H1 (cell line): ENCODE measurements at regions not wholly inside any gene's neighbourhood (a gene's known extent, or its start where the extent isn't known, plus 50 kb on each side); places are given as distances from the start of the nearest gene placed in this dataset.

ENCODE experiments used
- CTCF ChIA-PET: fragments of 300-600 bp; sonication (Branson Sonifier 250); formaldehyde crosslinking; loops from one replicate; lab custom pipeline; 2021; ENCODE audit not compliant: partially characterized antibody; lab: Charles Lee
- POLR2A ChIA-PET: fragments of 300-600 bp; sonication (Branson Sonifier 250); formaldehyde crosslinking; loops from one replicate; lab custom pipeline; 2021; ENCODE audit warnings: inconsistent platforms; ENCODE audit not compliant: partially characterized antibody; lab: Charles Lee
- DNase-seq, 2 experiments: peaks; one replicate each; pipeline versions ENCODE4 v3.0.0 to v3.0.0-alpha.2; 2010 to 2022; ENCODE audit warnings: low spot score in 2 of 2, low read depth in 1 of 2, mixed read lengths in 1 of 2
- FAIRE-seq: peaks from 2 replicates; lab custom pipeline; 2011; peaks lifted over from hg19 to GRCh38; lab: Jason Lieb, UNC
- H2AFZ ChIP-seq: 2 replicates; pipeline ENCODE4 v1.8.1; 2012; ENCODE audit warnings: low read length, inconsistent platforms
- H2AK5ac ChIP-seq: 2 replicates; pipeline ENCODE4 v1.6.1; 2013; ENCODE audit warnings: low read depth, low read length
- H2BK120ac ChIP-seq: replicated peaks from 2 replicates; pipeline ENCODE3; 2013; ENCODE audit warnings: low read depth, low read length, inconsistent platforms
- H2BK12ac ChIP-seq: 2 replicates; pipeline ENCODE4 v1.6.1; 2013; ENCODE audit warnings: low read depth, low read length
- H2BK15ac ChIP-seq: 2 replicates; pipeline ENCODE4 v1.6.1; 2013; ENCODE audit warnings: low read length
- H2BK20ac ChIP-seq: 2 replicates; pipeline ENCODE4 v1.6.1; 2013; ENCODE audit warnings: low read length
- H2BK5ac ChIP-seq: 2 replicates; pipeline ENCODE4 v1.6.1; 2013; ENCODE audit warnings: low read depth, low read length
- H3K14ac ChIP-seq: 2 replicates; pipeline ENCODE4 v1.6.1; 2013; ENCODE audit warnings: inconsistent platforms; ENCODE audit not compliant: insufficient read length
- H3K18ac ChIP-seq: 2 replicates; pipeline ENCODE4 v1.6.1; 2013; ENCODE audit warnings: low read length; ENCODE audit errors: extremely low read depth
- H3K23ac ChIP-seq: 2 replicates; pipeline ENCODE4 v1.6.1; 2013; ENCODE audit warnings: inconsistent platforms; ENCODE audit not compliant: insufficient read length
- H3K23me2 ChIP-seq: 2 replicates; pipeline ENCODE4 v1.6.1; 2013; ENCODE audit warnings: low read depth, low read length
- H3K27ac ChIP-seq: 2 replicates; pipeline ENCODE4 v1.6.1; 2011; ENCODE audit warnings: low read depth, low read length, inconsistent platforms
- H3K27me3 ChIP-seq, 4 experiments: replicated peaks in 1 of 4; 1 replicate in 1 of 4; 2 replicates in 3 of 4; pipeline versions ENCODE4 v1.6.1 to v1.8.1; 2011 to 2013; ENCODE audit warnings: low read length in 3 of 4, mild to moderate bottlenecking in 3 of 4, inconsistent platforms in 2 of 4, mixed read lengths in 2 of 4, moderate library complexity in 1 of 4; ENCODE audit not compliant: control insufficient read depth in 3 of 4, insufficient read depth in 3 of 4; ENCODE audit errors: extremely low read depth in 1 of 4
- H3K36me3 ChIP-seq, 4 experiments: 2 replicates each; pipeline versions ENCODE4 v1.6.1 to v1.8.1; 2011 to 2013; ENCODE audit warnings: mild to moderate bottlenecking in 4 of 4, low read length in 3 of 4, moderate library complexity in 2 of 4, control low read depth in 1 of 4, inconsistent platforms in 1 of 4; ENCODE audit not compliant: insufficient read depth in 4 of 4, control insufficient read depth in 2 of 4
- H3K4ac ChIP-seq: replicated peaks from 2 replicates; pipeline ENCODE3; 2013; ENCODE audit warnings: low read length, low read depth, mixed read lengths, inconsistent platforms; ENCODE audit not compliant: insufficient read length
- H3K4me1 ChIP-seq, 4 experiments: replicated peaks in 1 of 4; 1 replicate in 1 of 4; 2 replicates in 3 of 4; pipeline versions ENCODE4 v1.6.1 to v1.8.1; 2011 to 2013; ENCODE audit warnings: low read length in 3 of 4, inconsistent platforms in 2 of 4, mixed read lengths in 1 of 4; ENCODE audit not compliant: insufficient read depth in 4 of 4, control insufficient read depth in 3 of 4
- H3K4me2 ChIP-seq, 2 experiments: 2 replicates each; pipeline versions ENCODE4 v1.6.1 to v1.8.1; 2011 to 2013; ENCODE audit warnings: low read depth in 2 of 2, low read length in 2 of 2, control low read depth in 1 of 2, inconsistent platforms in 1 of 2, mild to moderate bottlenecking in 1 of 2; ENCODE audit not compliant: insufficient read depth in 1 of 2
- H3K4me3 ChIP-seq, 4 experiments: fragments of 200-600, 300-600 bp in 1 of 4; sonication (generic), shearing (Covaris generic), sonication (Bioruptor Twin) in 1 of 4; 2 replicates each; pipeline versions ENCODE4 v1.5.1 to v1.8.1; 2011 to 2016; ENCODE audit warnings: low read length in 4 of 4, low read depth in 3 of 4, control low read depth in 2 of 4, inconsistent platforms in 2 of 4, mild to moderate bottlenecking in 2 of 4, mixed read lengths in 1 of 4, moderate library complexity in 1 of 4; ENCODE audit not compliant: insufficient read depth in 2 of 4; ENCODE audit errors: extremely low read depth in 1 of 4
- H3K56ac ChIP-seq: replicated peaks from 2 replicates; pipeline ENCODE3; 2013; ENCODE audit warnings: low read depth, mild to moderate bottlenecking, mixed read lengths, low read length, inconsistent platforms; ENCODE audit not compliant: insufficient read length
- H3K79me1 ChIP-seq: 2 replicates; pipeline ENCODE4 v1.6.1; 2013; ENCODE audit warnings: low read depth, low read length, control low read depth
- H3K79me2 ChIP-seq, 2 experiments: 2 replicates each; pipeline versions ENCODE4 v1.6.1 to v1.8.1; 2012 to 2013; ENCODE audit warnings: low read length in 2 of 2, mild to moderate bottlenecking in 2 of 2, inconsistent platforms in 1 of 2; ENCODE audit not compliant: insufficient read depth in 2 of 2, control insufficient read depth in 1 of 2
- H3K9ac ChIP-seq, 4 experiments: replicated peaks in 1 of 4; 1 replicate in 1 of 4; 2 replicates in 3 of 4; pipeline versions ENCODE4 v1.6.1 to v1.8.1; 2011 to 2013; ENCODE audit warnings: low read depth in 3 of 4, low read length in 3 of 4, control low read depth in 2 of 4, mild to moderate bottlenecking in 2 of 4, moderate library complexity in 2 of 4, inconsistent platforms in 1 of 4; ENCODE audit errors: extremely low read depth in 1 of 4
- H3K9me3 ChIP-seq, 2 experiments: 2 replicates each; pipeline versions ENCODE4 v1.6.1 to v1.8.1; 2012 to 2013; ENCODE audit warnings: mild to moderate bottlenecking in 2 of 2, moderate library complexity in 2 of 2, control low read depth in 1 of 2, inconsistent platforms in 1 of 2, low read depth in 1 of 2, low read length in 1 of 2, mixed read lengths in 1 of 2; ENCODE audit not compliant: insufficient read depth in 2 of 2
- H4K20me1 ChIP-seq, 2 experiments: replicated peaks in 1 of 2; 2 replicates each; pipeline versions ENCODE3 to v1.8.1; 2011 to 2013; ENCODE audit warnings: inconsistent platforms in 2 of 2, low read length in 2 of 2, mild to moderate bottlenecking in 1 of 2; ENCODE audit not compliant: insufficient read depth in 2 of 2, control insufficient read depth in 1 of 2
- H4K5ac ChIP-seq: 2 replicates; pipeline ENCODE4 v1.6.1; 2013; ENCODE audit warnings: low read length, low read depth, mixed read lengths, inconsistent platforms; ENCODE audit not compliant: insufficient read length
- H4K8ac ChIP-seq: 2 replicates; pipeline ENCODE4 v1.8.0; 2013; ENCODE audit warnings: mild to moderate bottlenecking, moderate library complexity, low read length, inconsistent platforms; ENCODE audit not compliant: insufficient read depth; ENCODE audit errors: extremely low read depth
- H4K91ac ChIP-seq: replicated peaks from 2 replicates; pipeline ENCODE3; 2013; ENCODE audit warnings: low read length, mixed read lengths, inconsistent platforms; ENCODE audit not compliant: insufficient read length
- CEBPB ChIP-seq: IDR thresholded peaks from 2 replicates; pipeline ENCODE4 v1.6.1; 2012; ENCODE audit warnings: low read depth, low read length
- HDAC6 ChIP-seq: IDR thresholded peaks from one replicate; pipeline ENCODE4 v1.7.1; 2012; ENCODE audit warnings: low read depth, mild to moderate bottlenecking, inconsistent platforms, low read length, moderate library complexity
- NANOG ChIP-seq: IDR thresholded peaks from 2 replicates; pipeline ENCODE4 v1.6.1; 2011; ENCODE audit warnings: low read length, low read depth, mild to moderate bottlenecking, inconsistent platforms; ENCODE audit not compliant: insufficient read depth, poor library complexity, severe bottlenecking
- TCF12 ChIP-seq: IDR thresholded peaks from 2 replicates; pipeline ENCODE4 v1.6.1; 2011; ENCODE audit warnings: low read depth, mild to moderate bottlenecking, low read length
- TEAD4 ChIP-seq: IDR thresholded peaks from 2 replicates; pipeline ENCODE4 v1.6.1; 2012; ENCODE audit warnings: low read depth, low read length, inconsistent platforms, mixed read lengths
- ZNF274 ChIP-seq: IDR thresholded peaks from 2 replicates; pipeline ENCODE4 v1.7.0; 2012; ENCODE audit warnings: low read length, borderline replicate concordance; ENCODE audit errors: extremely low read depth
- WGBS, 2 experiments: shearing (Covaris generic) in 1 of 2; methylation state at CpG; one replicate each; pipeline versions ENCODE4 v1.1.6 to v1.1.7; 2013 to 2015; ENCODE audit warnings: low lambda C conversion rate in 2 of 2, mixed read lengths in 2 of 2, inconsistent platforms in 1 of 2, low coverage in 1 of 2, missing lambda C conversion rate in 1 of 2; ENCODE audit not compliant: insufficient replicate concordance in 2 of 2, insufficient coverage in 1 of 2, insufficient read length in 1 of 2; ENCODE audit errors: extremely low coverage in 1 of 2, missing lambda C conversion rate in 1 of 2; 5-methylcytosine and 5-hydroxymethylcytosine counted together
- TF ChIP-seq, protein P1 (sequence below), 3 experiments: IDR thresholded peaks; 1 replicate in 2 of 3; 2 replicates in 1 of 3; pipeline versions ENCODE4 v1.5.1 to v1.6.1; 2011; ENCODE audit warnings: low read length in 3 of 3, mild to moderate bottlenecking in 3 of 3, inconsistent platforms in 2 of 3, low read depth in 1 of 3, moderate library complexity in 1 of 3; ENCODE audit not compliant: insufficient read depth in 1 of 3; ENCODE audit errors: control extremely low read depth in 1 of 3

DNA sequence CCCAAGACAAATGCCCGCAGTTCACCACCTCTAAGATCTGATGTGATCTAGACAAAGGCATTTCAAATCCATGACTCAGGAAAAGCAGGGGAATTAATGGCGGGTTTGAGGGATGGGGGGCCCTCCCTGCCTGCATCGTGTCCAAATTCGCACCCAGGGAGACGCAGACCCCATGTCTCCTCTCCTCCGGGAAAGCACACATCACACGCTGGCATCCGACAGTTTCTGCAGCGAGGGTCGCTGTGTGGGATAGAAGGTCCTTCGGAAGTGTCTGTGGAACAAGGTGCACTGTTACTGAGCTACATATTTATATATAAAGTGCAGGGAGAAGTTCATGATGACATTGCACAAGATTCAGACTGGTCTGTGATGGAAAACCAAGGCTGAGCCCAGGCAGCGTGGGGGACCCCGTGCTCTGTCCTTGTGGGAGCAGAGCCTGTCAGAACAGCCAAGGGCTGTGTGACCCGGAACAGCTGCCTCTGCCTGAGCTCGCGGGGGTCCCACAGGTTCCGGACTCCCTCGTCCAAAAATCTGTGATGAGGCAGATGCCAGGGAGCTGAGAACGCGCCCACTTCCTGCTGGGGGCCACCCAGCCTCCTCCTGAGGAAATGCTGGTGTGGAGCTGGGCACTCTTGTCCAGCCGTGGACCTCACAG lies 82.3 kb upstream of the CTDP1 start:
- DNase-seq (no peak), FAIRE-seq (no peak)
- no peak overlapping the region for H3K23ac ChIP-seq
- no peak overlapping the region for H2BK15ac ChIP-seq
- no peak overlapping the region for H2BK20ac ChIP-seq
- no peaks in the 10 kb centered on the region for H3K79me2 ChIP-seq
- H4K20me1 ChIP-seq: no peaks in the 10 kb centered on the region
- H3K56ac ChIP-seq: no peak overlapping the region
- no peaks in the 10 kb centered on the region; a peak in 1 of 7 replicates for H3K4me1 ChIP-seq
- ChIA-PET POLR2A (no interaction called here), CTCF (interaction anchor here (1.1 kb wide), 1 partner anchor 16 kb away, joined by 3 read pairs; no protein-coding TSS in a partner anchor)
- H3K36me3 ChIP-seq: no peaks in the 10 kb centered on the region
- H2AK5ac ChIP-seq: no peak overlapping the region
- H4K8ac ChIP-seq: peak overlapping the region; percentile 77; the same call in 1 of the 2 replicates
- no peak overlapping the region for H3K18ac ChIP-seq
- no peak overlapping the region for H3K9ac ChIP-seq
- no peaks in the 10 kb centered on the region for H3K23me2 ChIP-seq
- no peak overlapping the region for H3K4ac ChIP-seq
- H3K9me3 ChIP-seq: no peaks in the 10 kb centered on the region
- H4K5ac ChIP-seq: no peak overlapping the region
- no peaks in the 10 kb centered on the region for H3K79me1 ChIP-seq
- H2BK5ac ChIP-seq: no peak overlapping the region
- no peak overlapping the region for H3K4me2 ChIP-seq
- H2BK12ac ChIP-seq: no peak overlapping the region
- H4K91ac ChIP-seq: no peak overlapping the region
- H2BK120ac ChIP-seq: no peak overlapping the region
- H3K27ac ChIP-seq: no peak overlapping the region
- no peak overlapping the region for H3K14ac ChIP-seq
- H3K27me3 ChIP-seq: no peaks in the 10 kb centered on the region
- H3K4me3 ChIP-seq: no peak overlapping the region
- no peak overlapping the region for H2AFZ ChIP-seq
- WGBS, 2 experiments: 90% methylated on average over 19 of the region's 21 CpGs; no CpG with 5 or more reads in 1 of the 2 experiments
- TF ChIP-seq TEAD4 (no peak), NANOG (no peak), HDAC6 (no peak), CEBPB (no peak), ZNF274 (no peak), TCF12 (no peak)
- TF ChIP-seq, protein P1, sequence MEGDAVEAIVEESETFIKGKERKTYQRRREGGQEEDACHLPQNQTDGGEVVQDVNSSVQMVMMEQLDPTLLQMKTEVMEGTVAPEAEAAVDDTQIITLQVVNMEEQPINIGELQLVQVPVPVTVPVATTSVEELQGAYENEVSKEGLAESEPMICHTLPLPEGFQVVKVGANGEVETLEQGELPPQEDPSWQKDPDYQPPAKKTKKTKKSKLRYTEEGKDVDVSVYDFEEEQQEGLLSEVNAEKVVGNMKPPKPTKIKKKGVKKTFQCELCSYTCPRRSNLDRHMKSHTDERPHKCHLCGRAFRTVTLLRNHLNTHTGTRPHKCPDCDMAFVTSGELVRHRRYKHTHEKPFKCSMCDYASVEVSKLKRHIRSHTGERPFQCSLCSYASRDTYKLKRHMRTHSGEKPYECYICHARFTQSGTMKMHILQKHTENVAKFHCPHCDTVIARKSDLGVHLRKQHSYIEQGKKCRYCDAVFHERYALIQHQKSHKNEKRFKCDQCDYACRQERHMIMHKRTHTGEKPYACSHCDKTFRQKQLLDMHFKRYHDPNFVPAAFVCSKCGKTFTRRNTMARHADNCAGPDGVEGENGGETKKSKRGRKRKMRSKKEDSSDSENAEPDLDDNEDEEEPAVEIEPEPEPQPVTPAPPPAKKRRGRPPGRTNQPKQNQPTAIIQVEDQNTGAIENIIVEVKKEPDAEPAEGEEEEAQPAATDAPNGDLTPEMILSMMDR (IDR thresholded peaks at IDR 0.05; ENCODE audit: control extremely low read depth in 1 of 3, insufficient read depth in 1 of 3, low read depth in 1 of 3, low read length in 3 of 3): no peak
